GM23338 (cell line): ENCODE measurements at regions not wholly inside any gene's neighbourhood (a gene's known extent, or its start where the extent isn't known, plus 50 kb on each side); places are given as distances from the start of the nearest gene placed in this dataset.

Experiments used
- ATAC-seq: fragments of 200-7000 bp; cut with Tn5 transposase; 3 replicates; pipeline ENCODE4 v1.9.1; 2020
- DNase-seq: peaks from one replicate; pipeline ENCODE4 v3.0.0-alpha.2; 2015; ENCODE audit warnings: low spot score
- H2AFZ ChIP-seq: fragments of 200-600 bp; sonication (generic); 2 replicates; pipeline ENCODE4 v1.8.0; 2016; ENCODE audit warnings: antibody characterized with exemption, mild to moderate bottlenecking, moderate library complexity
- H3F3A ChIP-seq: fragments of 200-600 bp; sonication (generic); replicated peaks from 2 replicates; pipeline ENCODE4 v1.8.0; 2017; ENCODE audit warnings: antibody characterized with exemption, mixed run types, low read depth
- H3K27ac ChIP-seq: fragments of 200-600 bp; sonication (generic); 2 replicates; pipeline ENCODE4 v1.6.1; 2016; ENCODE audit warnings: low read depth
- H3K27me3 ChIP-seq: fragments of 200-600 bp; sonication (generic); 2 replicates; pipeline ENCODE4 v1.8.0; 2016; ENCODE audit warnings: mild to moderate bottlenecking, mixed run types, moderate library complexity; ENCODE audit not compliant: insufficient read depth
- H3K36me3 ChIP-seq: fragments of 200-600 bp; sonication (generic); 2 replicates; pipeline ENCODE4 v1.8.0; 2016; ENCODE audit warnings: mild to moderate bottlenecking; ENCODE audit not compliant: insufficient read depth
- H3K4me1 ChIP-seq: fragments of 200-600 bp; sonication (generic); 2 replicates; pipeline ENCODE4 v1.8.0; 2016; ENCODE audit warnings: mild to moderate bottlenecking, moderate library complexity; ENCODE audit not compliant: insufficient read depth
- H3K4me2 ChIP-seq: fragments of 200-600 bp; sonication (generic); 2 replicates; pipeline ENCODE4 v1.7.1; 2017; ENCODE audit warnings: mixed run types
- H3K4me3 ChIP-seq: fragments of 200-600 bp; sonication (generic); 2 replicates; pipeline ENCODE4 v1.6.1; 2016; ENCODE audit warnings: mixed run types
- H3K79me2 ChIP-seq: fragments of 200-600 bp; sonication (generic); replicated peaks from 2 replicates; pipeline ENCODE4 v1.8.0; 2017; ENCODE audit warnings: mild to moderate bottlenecking; ENCODE audit not compliant: insufficient read depth
- H3K9me2 ChIP-seq: fragments of 200-600 bp; sonication (generic); 2 replicates; pipeline ENCODE4 v1.8.0; 2017; ENCODE audit not compliant: insufficient read depth
- H4K20me1 ChIP-seq: fragments of 200-600 bp; sonication (generic); replicated peaks from 2 replicates; pipeline ENCODE4 v1.8.0; 2017; ENCODE audit warnings: mild to moderate bottlenecking; ENCODE audit not compliant: insufficient read depth
- H3K27ac Mint-ChIP-seq: 2 replicates; pipeline ENCODE4 v1.8.0; 2020; ENCODE audit warnings: inconsistent platforms, mild to moderate bottlenecking, moderate library complexity, mixed read lengths
- H3K27me3 Mint-ChIP-seq: 3 replicates; pipeline ENCODE4 v1.8.0; 2022; ENCODE audit warnings: low read depth, mild to moderate bottlenecking, moderate library complexity, mixed read lengths, inconsistent platforms; ENCODE audit not compliant: insufficient read depth, poor library complexity
- H3K36me3 Mint-ChIP-seq: 3 replicates; pipeline ENCODE4 v1.8.0; 2021; ENCODE audit warnings: low read depth, mild to moderate bottlenecking, inconsistent platforms, moderate library complexity, mixed read lengths
- H3K4me1 Mint-ChIP-seq: 3 replicates; pipeline ENCODE4 v1.8.0; 2020; ENCODE audit warnings: mild to moderate bottlenecking, inconsistent platforms, mixed read lengths
- H3K4me3 Mint-ChIP-seq: 3 replicates; pipeline ENCODE4 v1.8.0; 2021; ENCODE audit warnings: moderate library complexity, mild to moderate bottlenecking, inconsistent platforms, mixed read lengths
- H3K9me3 Mint-ChIP-seq: 3 replicates; pipeline ENCODE4 v1.8.0; 2020; ENCODE audit warnings: moderate library complexity, mild to moderate bottlenecking, inconsistent platforms, mixed read lengths
- CREB1 ChIP-seq: fragments of 250-450 bp; sonication (Bioruptor Pico); IDR thresholded peaks from 2 replicates; pipeline ENCODE4 v1.5.0; 2020; ENCODE audit warnings: low read depth, mild to moderate bottlenecking, moderate library complexity
- EZH2 ChIP-seq: fragments of 200-600 bp; sonication (generic); IDR thresholded peaks from one replicate; pipeline ENCODE4 v1.8.0; 2017; ENCODE audit warnings: antibody characterized with exemption, mild to moderate bottlenecking, low read depth; ENCODE audit not compliant: unreplicated experiment
- EZH2phosphoT487 ChIP-seq: fragments of 200-600 bp; sonication (generic); IDR thresholded peaks from one replicate; pipeline ENCODE4 v1.8.1; 2018; ENCODE audit warnings: antibody characterized with exemption; ENCODE audit not compliant: unreplicated experiment
- JUNB ChIP-seq: IDR thresholded peaks from one replicate; pipeline ENCODE4 v1.6.1; 2016; ENCODE audit warnings: antibody characterized with exemption; ENCODE audit not compliant: unreplicated experiment
- NANOG ChIP-seq: IDR thresholded peaks from 2 replicates; pipeline ENCODE4 v1.6.1; 2016; ENCODE audit warnings: antibody characterized with exemption, borderline replicate concordance
- POLR2AphosphoS5 ChIP-seq: IDR thresholded peaks from 2 replicates; pipeline ENCODE4 v1.6.1; 2016; ENCODE audit warnings: antibody characterized with exemption, low read depth
- STAT1 ChIP-seq: IDR thresholded peaks from one replicate; pipeline ENCODE4 v1.6.1; 2016; ENCODE audit warnings: antibody characterized with exemption; ENCODE audit not compliant: unreplicated experiment
- ZNF114 ChIP-seq: fragments of 250-450 bp; sonication (Bioruptor Pico); IDR thresholded peaks from 2 replicates; pipeline ENCODE4 v1.5.0; 2020; ENCODE audit warnings: mild to moderate bottlenecking, moderate library complexity
- ZNF331 ChIP-seq: fragments of 250-450 bp; sonication (Bioruptor Pico); IDR thresholded peaks from 2 replicates; pipeline ENCODE4 v1.5.0; 2020; ENCODE audit warnings: low read depth, mild to moderate bottlenecking, moderate library complexity
- TF ChIP-seq, protein P1 (sequence below): IDR thresholded peaks from 2 replicates; pipeline ENCODE4 v1.6.1; 2016; ENCODE audit warnings: antibody characterized with exemption
- TF ChIP-seq, protein P2 (sequence below): IDR thresholded peaks from one replicate; pipeline ENCODE4 v1.6.1; 2018; ENCODE audit warnings: antibody characterized with exemption; ENCODE audit not compliant: unreplicated experiment
- TF ChIP-seq, protein P3 (sequence below), 2 experiments: fragments of 200-600 bp in 1 of 2; sonication (generic) in 1 of 2; conservative IDR thresholded peaks; 2 replicates each; pipeline versions ENCODE4 v1.5.1 to v1.6.1; 2016 to 2017; ENCODE audit warnings: antibody characterized with exemption in 2 of 2, low read depth in 2 of 2, mild to moderate bottlenecking in 2 of 2, moderate library complexity in 1 of 2
- TF ChIP-seq, protein P4 (sequence below): fragments of 250-450 bp; sonication (Bioruptor Pico); IDR thresholded peaks from 2 replicates; pipeline ENCODE4 v1.5.0; 2020; ENCODE audit warnings: mild to moderate bottlenecking, moderate library complexity

DNA sequence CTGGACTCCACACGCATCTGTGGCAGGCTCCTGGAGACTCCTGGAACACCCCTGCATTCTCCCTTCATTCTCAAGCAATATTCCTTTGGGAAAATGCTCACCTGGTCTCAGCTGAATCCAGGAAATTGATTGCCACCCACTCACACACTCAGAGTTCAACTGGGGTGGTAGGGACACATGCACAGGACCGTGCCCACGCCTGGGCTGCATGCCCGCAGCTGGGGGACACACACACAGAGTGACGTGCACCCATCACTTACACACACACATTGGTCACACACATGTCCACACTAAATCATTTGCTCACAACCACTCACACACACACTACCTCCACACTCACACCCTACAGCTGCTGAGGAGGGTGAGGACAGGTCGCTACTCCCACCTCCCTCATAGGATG is 84.8 kb downstream of the ENGASE start:
- 0 out of 2 replicates have a peak, but pooled peaks cover 4% of the 10 kb centered on the region for H4K20me1 ChIP-seq
- no peak overlapping the region for H2AFZ ChIP-seq
- H3K9me2 ChIP-seq: no peaks in the 10 kb centered on the region
- H3K27ac Mint-ChIP-seq: no peak overlapping the region
- peaks cover 13% of the 10 kb centered on the region for H3K4me1 Mint-ChIP-seq
- no peaks in the 10 kb centered on the region for H3K4me1 ChIP-seq
- no peaks in the 10 kb centered on the region; the same call in 2 of the 3 replicates for H3K9me3 Mint-ChIP-seq
- no peak for ATAC-seq
- H3K36me3 ChIP-seq: no peaks in the 10 kb centered on the region
- no peaks in the 10 kb centered on the region for H3F3A ChIP-seq
- no peaks in the 10 kb centered on the region for H3K27me3 ChIP-seq
- H3K4me3 Mint-ChIP-seq: no peak overlapping the region
- no peak for TF ChIP-seq EZH2
- no peak for TF ChIP-seq EZH2phosphoT487
- no peak for TF ChIP-seq ZNF331 (CRISPR knock-in tag)
- TF ChIP-seq JUNB: no peak
- TF ChIP-seq POLR2AphosphoS5: no peak
- TF ChIP-seq, protein P1, sequence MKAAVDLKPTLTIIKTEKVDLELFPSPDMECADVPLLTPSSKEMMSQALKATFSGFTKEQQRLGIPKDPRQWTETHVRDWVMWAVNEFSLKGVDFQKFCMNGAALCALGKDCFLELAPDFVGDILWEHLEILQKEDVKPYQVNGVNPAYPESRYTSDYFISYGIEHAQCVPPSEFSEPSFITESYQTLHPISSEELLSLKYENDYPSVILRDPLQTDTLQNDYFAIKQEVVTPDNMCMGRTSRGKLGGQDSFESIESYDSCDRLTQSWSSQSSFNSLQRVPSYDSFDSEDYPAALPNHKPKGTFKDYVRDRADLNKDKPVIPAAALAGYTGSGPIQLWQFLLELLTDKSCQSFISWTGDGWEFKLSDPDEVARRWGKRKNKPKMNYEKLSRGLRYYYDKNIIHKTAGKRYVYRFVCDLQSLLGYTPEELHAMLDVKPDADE: no peak
- TF ChIP-seq STAT1: no peak
- TF ChIP-seq, protein P2, sequence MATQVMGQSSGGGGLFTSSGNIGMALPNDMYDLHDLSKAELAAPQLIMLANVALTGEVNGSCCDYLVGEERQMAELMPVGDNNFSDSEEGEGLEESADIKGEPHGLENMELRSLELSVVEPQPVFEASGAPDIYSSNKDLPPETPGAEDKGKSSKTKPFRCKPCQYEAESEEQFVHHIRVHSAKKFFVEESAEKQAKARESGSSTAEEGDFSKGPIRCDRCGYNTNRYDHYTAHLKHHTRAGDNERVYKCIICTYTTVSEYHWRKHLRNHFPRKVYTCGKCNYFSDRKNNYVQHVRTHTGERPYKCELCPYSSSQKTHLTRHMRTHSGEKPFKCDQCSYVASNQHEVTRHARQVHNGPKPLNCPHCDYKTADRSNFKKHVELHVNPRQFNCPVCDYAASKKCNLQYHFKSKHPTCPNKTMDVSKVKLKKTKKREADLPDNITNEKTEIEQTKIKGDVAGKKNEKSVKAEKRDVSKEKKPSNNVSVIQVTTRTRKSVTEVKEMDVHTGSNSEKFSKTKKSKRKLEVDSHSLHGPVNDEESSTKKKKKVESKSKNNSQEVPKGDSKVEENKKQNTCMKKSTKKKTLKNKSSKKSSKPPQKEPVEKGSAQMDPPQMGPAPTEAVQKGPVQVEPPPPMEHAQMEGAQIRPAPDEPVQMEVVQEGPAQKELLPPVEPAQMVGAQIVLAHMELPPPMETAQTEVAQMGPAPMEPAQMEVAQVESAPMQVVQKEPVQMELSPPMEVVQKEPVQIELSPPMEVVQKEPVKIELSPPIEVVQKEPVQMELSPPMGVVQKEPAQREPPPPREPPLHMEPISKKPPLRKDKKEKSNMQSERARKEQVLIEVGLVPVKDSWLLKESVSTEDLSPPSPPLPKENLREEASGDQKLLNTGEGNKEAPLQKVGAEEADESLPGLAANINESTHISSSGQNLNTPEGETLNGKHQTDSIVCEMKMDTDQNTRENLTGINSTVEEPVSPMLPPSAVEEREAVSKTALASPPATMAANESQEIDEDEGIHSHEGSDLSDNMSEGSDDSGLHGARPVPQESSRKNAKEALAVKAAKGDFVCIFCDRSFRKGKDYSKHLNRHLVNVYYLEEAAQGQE: no peak
- no peak for TF ChIP-seq ZNF114 (CRISPR knock-in tag)
- TF ChIP-seq, protein P3, sequence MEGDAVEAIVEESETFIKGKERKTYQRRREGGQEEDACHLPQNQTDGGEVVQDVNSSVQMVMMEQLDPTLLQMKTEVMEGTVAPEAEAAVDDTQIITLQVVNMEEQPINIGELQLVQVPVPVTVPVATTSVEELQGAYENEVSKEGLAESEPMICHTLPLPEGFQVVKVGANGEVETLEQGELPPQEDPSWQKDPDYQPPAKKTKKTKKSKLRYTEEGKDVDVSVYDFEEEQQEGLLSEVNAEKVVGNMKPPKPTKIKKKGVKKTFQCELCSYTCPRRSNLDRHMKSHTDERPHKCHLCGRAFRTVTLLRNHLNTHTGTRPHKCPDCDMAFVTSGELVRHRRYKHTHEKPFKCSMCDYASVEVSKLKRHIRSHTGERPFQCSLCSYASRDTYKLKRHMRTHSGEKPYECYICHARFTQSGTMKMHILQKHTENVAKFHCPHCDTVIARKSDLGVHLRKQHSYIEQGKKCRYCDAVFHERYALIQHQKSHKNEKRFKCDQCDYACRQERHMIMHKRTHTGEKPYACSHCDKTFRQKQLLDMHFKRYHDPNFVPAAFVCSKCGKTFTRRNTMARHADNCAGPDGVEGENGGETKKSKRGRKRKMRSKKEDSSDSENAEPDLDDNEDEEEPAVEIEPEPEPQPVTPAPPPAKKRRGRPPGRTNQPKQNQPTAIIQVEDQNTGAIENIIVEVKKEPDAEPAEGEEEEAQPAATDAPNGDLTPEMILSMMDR (conservative IDR thresholded peaks at IDR 0.05; ENCODE audit: low read depth in 2 of 2): no peak
- TF ChIP-seq CREB1 (CRISPR knock-in tag): no peak
- TF ChIP-seq, protein P4, sequence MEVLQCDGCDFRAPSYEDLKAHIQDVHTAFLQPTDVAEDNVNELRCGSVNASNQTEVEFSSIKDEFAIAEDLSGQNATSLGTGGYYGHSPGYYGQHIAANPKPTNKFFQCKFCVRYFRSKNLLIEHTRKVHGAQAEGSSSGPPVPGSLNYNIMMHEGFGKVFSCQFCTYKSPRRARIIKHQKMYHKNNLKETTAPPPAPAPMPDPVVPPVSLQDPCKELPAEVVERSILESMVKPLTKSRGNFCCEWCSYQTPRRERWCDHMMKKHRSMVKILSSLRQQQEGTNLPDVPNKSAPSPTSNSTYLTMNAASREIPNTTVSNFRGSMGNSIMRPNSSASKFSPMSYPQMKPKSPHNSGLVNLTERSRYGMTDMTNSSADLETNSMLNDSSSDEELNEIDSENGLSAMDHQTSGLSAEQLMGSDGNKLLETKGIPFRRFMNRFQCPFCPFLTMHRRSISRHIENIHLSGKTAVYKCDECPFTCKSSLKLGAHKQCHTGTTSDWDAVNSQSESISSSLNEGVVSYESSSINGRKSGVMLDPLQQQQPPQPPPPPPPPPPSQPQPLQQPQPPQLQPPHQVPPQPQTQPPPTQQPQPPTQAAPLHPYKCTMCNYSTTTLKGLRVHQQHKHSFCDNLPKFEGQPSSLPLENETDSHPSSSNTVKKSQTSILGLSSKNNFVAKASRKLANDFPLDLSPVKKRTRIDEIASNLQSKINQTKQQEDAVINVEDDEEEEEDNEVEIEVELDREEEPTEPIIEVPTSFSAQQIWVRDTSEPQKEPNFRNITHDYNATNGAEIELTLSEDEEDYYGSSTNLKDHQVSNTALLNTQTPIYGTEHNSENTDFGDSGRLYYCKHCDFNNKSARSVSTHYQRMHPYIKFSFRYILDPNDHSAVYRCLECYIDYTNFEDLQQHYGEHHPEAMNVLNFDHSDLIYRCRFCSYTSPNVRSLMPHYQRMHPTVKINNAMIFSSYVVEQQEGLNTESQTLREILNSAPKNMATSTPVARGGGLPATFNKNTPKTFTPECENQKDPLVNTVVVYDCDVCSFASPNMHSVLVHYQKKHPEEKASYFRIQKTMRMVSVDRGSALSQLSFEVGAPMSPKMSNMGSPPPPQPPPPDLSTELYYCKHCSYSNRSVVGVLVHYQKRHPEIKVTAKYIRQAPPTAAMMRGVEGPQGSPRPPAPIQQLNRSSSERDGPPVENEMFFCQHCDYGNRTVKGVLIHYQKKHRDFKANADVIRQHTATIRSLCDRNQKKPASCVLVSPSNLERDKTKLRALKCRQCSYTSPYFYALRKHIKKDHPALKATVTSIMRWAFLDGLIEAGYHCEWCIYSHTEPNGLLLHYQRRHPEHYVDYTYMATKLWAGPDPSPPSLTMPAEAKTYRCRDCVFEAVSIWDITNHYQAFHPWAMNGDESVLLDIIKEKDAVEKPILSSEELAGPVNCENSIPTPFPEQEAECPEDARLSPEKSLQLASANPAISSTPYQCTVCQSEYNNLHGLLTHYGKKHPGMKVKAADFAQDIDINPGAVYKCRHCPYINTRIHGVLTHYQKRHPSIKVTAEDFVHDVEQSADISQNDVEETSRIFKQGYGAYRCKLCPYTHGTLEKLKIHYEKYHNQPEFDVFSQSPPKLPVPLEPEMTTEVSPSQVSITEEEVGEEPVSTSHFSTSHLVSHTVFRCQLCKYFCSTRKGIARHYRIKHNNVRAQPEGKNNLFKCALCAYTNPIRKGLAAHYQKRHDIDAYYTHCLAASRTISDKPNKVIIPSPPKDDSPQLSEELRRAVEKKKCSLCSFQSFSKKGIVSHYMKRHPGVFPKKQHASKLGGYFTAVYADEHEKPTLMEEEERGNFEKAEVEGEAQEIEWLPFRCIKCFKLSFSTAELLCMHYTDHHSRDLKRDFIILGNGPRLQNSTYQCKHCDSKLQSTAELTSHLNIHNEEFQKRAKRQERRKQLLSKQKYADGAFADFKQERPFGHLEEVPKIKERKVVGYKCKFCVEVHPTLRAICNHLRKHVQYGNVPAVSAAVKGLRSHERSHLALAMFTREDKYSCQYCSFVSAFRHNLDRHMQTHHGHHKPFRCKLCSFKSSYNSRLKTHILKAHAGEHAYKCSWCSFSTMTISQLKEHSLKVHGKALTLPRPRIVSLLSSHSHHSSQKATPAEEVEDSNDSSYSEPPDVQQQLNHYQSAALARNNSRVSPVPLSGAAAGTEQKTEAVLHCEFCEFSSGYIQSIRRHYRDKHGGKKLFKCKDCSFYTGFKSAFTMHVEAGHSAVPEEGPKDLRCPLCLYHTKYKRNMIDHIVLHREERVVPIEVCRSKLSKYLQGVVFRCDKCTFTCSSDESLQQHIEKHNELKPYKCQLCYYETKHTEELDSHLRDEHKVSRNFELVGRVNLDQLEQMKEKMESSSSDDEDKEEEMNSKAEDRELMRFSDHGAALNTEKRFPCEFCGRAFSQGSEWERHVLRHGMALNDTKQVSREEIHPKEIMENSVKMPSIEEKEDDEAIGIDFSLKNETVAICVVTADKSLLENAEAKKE (CRISPR knock-in tag): no peak
- no peak for TF ChIP-seq NANOG
- H3K4me2 ChIP-seq: no peak overlapping the region
- H3K27ac ChIP-seq: no peak overlapping the region
- H3K4me3 ChIP-seq: no peak overlapping the region
- H3K36me3 Mint-ChIP-seq: no peaks in the 10 kb centered on the region
- peaks cover 16% of the 10 kb centered on the region for H3K27me3 Mint-ChIP-seq
- H3K79me2 ChIP-seq: 0 out of 2 replicates have a peak, but pooled peaks cover 3% of the 10 kb centered on the region
- DNase-seq: no peak
